IPS DF 4.7 (cell line): ENCODE measurements at regions not wholly inside any gene's neighbourhood (a gene's known extent, or its start where the extent isn't known, plus 50 kb on each side); places are given as distances from the start of the nearest gene placed in this dataset.

ENCODE experiments used
- DNase-seq: peaks from one replicate; pipeline ENCODE4 v3.0.0-alpha.2; 2013; ENCODE audit warnings: low spot score; ENCODE audit errors: extremely low read depth

GRCh38 chr19:30670562-30671366 is 298.6 kb downstream of the ZNF536 start:
- no peak for DNase-seq

- DNase-seq: no peak
Observed at GRCh38 chr19:30670011-30670329, 297.8 kb downstream of the ZNF536 start.

- no peak for DNase-seq
Observed at GRCh38 chr19:30669329-30670010, 297.3 kb downstream of the ZNF536 start.

GRCh38 chr19:30668521-30669155 is 296.5 kb downstream of the ZNF536 start:
- no peak for DNase-seq

- DNase-seq: no peak
Observed at GRCh38 chr19:30667746-30668145, 295.6 kb downstream of the ZNF536 start.

GRCh38 chr19:30667227-30667626 is 295.0 kb downstream of the ZNF536 start:
- no peak for DNase-seq

- no peak for DNase-seq
Observed at GRCh38 chr19:30666301-30666803, 294.2 kb downstream of the ZNF536 start.

- no peak for DNase-seq
Observed at GRCh38 chr19:30665449-30665848, 293.3 kb downstream of the ZNF536 start.

- no peak for DNase-seq
Observed at GRCh38 chr19:30663611-30664174, 291.5 kb downstream of the ZNF536 start.

GRCh38 chr19:30662211-30662861 is 290.2 kb downstream of the ZNF536 start:
- no peak for DNase-seq

GRCh38 chr19:30659638-30660037 is 287.5 kb downstream of the ZNF536 start:
- DNase-seq: no peak

- DNase-seq: no peak
Observed at GRCh38 chr19:30656520-30657100, 284.4 kb downstream of the ZNF536 start.

GRCh38 chr19:30653646-30654386 is 281.6 kb downstream of the ZNF536 start:
- DNase-seq: no peak

GRCh38 chr19:30652751-30653150 is 280.6 kb downstream of the ZNF536 start:
- no peak for DNase-seq

GRCh38 chr19:30651691-30652090 is 279.5 kb downstream of the ZNF536 start:
- no peak for DNase-seq

GRCh38 chr19:30651066-30651465 is 278.9 kb downstream of the ZNF536 start:
- no peak for DNase-seq

- DNase-seq: no peak
Observed at GRCh38 chr19:30649934-30650614, 277.9 kb downstream of the ZNF536 start.

GRCh38 chr19:30648866-30649862 is 277.0 kb downstream of the ZNF536 start:
- no peak for DNase-seq
